DMS153 (cell line): ENCODE measurements at regions not wholly inside any gene's neighbourhood (a gene's known extent, or its start where the extent isn't known, plus 50 kb on each side); places are given as distances from the start of the nearest gene placed in this dataset.
"Not testable (repeated sequence)": the region's sequence is repeated elsewhere in the genome, so short reads cannot be mapped to it uniquely, and the experiment has no call there.

Experiments used
- DNase-seq: peaks from one replicate; lab custom pipeline; 2025; lab: John Stamatoyannopoulos, UW

DNA sequence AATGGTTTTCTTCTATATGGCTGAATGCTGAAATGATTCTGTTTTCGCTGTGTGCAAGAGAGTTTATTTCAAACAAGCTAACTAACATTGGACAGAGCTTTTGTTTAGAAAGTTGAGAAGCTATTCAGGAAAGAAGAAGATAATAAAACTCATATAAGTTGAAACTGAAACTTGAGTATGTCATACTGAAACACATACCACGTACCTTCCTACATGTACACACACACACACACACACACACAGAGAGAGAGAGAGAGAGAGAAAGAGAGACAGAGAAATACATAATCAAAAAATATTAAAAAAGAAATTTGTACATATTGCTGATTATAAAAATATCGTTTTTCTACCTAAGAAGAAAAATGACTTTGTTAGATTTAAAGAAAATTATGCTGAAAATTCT is 561.9 kb upstream of the KCND2 start:
- no peak for DNase-seq

DNA sequence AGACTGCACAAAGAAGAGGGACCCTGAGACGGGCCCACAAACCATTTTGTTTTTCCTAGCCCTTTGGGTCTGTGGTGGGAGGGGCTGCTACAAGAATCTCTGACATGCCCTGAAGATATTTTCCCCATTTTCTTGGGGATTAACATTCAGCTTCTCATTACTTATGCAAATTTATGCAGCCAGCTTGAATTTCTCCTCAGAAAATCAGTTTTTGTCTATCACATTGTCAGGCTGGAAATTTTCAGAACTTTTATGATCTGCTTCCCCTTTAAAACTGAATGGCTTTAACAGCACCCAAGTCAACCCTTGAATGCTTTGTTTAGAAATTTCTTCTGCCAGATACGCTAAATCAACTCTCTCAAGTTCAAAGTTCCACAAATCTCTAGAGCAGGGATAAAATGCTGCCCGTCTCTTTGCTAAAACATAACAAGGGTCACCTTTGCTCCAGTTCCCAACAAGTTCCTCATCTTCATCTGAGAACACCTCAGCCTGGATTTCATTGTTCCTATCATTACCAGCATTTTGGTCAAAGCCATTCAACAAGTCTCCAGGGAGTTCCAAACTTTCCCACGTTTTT is 560.0 kb upstream of the KCND2 start:
- no peak for DNase-seq

DNA sequence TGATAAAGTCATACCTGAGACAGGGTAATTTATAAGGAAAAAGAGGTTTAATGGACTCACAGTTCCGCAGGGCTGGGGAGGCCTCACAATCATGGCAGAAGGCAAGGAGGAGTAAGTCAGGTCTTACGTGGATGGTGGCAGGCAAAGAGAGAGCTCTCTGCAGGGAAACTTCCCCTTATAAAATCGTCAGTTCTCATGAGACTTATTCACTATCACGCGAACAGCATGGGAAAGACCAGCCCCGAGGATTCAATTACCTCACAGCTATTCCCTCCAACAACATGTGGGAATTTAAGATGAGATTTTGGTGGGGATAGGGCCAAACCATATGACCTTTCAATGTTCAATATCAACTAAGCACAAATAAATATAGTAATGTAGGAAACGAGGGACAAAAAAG is 559.4 kb upstream of the KCND2 start:
- no peak for DNase-seq

DNA sequence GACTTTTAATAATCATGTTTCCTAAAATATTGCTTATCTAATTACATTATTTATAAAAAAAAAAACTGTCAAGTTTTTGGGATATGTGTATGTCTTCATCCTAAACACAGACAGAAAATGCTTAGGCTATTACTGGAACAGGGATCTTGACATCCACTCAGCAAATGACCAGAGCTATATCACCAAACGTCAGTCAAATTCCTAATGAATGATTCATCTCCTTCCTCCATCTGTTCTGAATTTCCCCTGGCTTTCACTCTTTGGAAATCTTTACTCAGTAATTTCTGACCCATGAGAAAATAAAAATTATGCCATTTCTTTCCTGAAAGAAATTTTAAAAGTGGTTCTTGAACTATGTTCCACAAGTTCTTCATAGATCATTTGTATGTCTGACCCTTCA is 552.4 kb upstream of the KCND2 start:
- DNase-seq = no peak

DNA sequence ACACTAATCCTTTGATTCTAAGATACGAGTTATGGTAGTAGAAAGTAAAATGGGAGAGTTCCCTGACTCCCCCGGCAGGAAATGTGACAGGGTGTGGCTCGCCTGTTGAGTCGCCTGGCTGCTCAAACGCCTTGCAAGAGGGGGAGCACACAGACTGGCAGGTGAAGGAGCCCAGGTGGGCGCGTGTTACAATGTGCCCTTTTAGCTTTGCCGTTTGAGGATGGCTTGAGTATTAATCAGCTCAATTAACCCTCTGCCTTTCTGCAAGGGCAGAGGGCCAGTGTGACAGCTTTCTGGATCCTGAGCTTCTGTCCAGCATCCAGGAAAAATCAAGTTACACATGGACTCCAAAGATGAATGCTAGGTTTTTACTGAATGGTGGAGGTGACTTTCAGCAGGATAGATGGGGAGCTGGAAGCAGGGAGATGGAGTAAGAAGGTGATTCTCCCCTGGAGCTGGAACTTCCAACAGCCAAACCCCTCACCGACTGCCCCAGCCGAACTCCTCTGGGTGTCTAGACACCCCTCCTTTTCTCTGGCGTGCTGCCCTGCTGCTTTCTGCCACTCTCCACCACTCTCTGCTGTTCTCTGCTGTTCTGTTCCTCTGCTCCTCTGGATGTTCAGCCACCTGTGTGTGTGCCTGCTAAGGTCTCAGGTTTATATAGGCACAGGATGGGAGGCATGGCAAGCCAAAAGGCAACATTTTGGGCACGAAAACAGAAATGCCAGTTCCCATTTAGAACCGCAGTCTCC is 548.8 kb upstream of the KCND2 start:
- DNase-seq = no peak

DNA sequence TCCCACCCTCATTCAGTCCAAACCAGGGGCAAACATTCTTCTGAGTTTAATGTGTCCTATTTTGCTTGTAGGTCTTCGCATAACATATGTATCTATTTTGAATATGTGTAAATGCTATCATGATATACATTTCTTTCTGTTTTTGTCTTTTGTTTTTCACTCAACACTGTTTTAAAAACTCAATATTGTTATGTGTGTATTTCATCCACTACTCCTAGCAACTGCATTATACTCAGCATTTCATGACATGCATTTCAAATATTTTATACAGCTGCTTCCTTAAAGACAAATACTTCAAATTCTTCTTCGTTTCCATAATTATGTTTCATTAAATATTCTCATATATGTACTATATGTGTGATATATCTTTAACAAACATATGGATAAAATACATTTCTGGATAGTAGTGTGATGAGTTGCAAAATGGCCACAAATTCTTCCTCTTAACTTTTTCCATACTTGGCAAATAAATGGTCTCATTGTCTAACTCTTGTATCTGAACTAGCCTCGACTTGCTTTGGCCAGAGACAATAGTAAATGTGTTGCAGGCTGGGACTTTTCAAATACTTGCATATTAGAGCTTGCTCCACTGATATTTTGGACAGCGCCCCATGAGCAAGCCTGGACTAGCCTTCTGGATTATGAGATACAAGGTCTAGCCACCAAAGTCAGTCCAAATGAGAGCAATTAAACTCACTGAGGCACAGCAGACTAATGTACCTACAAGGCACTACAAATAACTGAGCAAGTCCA is 539.7 kb upstream of the KCND2 start:
- no peak for DNase-seq

DNA sequence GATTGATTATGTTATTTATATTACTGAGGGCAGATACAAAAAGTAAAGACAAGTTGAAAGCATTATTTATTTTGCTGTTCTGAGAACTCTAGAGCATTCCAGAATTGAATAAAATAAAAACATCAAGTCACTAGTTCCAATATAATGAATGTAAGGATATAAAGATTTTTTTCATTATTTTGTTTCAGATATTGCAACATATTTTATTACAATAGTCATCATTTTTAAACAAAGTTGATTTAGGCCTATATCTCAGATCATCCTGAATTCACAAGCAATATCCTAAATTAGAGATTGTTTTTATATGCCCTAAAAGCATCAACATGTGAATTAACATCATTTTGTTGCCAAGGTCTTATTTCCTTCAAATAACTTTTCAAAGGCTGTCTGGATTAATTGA is 535.6 kb upstream of the KCND2 start:
- DNase-seq = no peak

DNA sequence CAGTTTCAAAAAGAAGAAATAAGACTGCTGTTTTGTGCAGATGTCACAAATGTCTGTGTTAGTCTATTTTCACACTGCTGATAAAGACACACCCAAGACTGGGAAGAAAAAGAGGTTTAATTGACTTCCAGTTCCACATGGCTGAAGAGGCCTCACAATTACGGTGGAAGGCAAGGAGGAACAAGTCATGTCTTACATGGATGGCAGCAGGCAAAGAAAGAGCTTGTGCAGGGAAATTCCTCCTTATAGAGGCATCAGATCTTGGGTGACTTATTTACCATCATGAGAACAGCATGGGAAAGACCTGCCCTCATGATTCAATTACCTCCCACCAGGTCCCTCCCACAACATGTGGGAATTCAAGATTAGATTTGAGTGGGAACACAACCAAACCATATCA is 527.7 kb upstream of the KCND2 start:
- DNase-seq = not testable (repeated sequence)

DNA sequence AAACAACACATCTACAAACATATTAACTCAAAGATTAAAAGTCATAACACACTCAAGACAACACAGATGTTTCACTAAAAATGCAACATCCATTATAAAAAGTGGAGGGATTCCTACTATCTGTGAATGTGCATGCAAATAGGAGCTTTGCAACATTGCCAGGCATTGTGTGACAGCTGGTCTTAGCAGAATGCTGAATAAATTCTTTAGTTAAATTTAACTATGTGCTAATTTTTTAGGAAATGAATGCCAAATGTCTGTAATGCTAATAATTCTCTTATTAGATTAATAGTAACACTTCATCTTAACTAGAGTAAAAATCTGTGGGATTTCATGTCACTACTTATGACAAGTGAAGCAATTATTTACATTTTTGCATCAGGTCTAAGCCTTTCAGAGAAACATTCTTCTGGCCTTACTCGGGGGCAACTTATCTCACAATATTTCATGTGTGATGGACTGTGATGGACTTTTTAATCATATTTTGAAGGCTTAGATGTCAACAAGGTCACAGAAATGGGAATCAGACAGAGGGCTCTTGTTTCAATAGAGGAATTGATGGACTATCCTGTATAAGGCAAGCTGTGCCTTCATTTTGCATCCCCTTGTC is 524.6 kb upstream of the KCND2 start:
- no peak for DNase-seq

DNA sequence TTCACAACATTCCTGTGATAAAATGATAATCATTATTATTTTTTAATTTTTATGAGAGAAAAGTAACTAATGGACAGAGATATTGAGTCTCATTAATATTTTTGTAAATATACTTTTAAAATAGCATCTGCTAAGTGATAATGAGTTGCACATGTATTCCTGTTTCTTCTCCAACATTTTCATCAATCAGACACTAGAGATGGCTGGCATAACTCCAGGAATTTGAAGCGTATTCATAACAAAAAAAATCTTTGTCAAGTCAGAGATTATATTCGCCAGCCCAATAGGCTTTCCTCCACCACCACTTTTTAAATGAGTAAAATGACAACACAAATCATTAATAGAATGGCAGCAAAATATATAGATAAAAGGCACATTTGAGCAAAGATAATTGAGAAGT is 524.0 kb upstream of the KCND2 start:
- no peak for DNase-seq

DNA sequence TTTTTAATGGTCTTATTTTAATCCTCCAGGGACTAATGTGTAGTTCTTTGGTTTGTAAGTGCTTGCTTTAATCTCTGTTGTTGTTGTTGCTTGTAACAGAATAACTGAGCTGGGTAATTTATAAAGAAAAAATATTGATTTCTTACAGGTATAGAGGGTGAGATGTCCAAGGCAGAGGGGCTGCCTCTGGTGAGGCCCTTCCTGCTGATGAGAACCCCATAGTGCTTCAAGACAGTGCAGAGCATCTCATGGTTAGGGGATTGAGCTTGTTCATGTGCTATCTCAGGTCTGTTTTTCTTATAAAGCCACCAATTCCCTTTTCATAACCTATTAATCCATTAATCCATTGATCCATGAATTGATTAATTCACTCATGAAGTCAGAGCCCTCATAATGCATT is 516.3 kb upstream of the KCND2 start:
- no peak for DNase-seq

DNA sequence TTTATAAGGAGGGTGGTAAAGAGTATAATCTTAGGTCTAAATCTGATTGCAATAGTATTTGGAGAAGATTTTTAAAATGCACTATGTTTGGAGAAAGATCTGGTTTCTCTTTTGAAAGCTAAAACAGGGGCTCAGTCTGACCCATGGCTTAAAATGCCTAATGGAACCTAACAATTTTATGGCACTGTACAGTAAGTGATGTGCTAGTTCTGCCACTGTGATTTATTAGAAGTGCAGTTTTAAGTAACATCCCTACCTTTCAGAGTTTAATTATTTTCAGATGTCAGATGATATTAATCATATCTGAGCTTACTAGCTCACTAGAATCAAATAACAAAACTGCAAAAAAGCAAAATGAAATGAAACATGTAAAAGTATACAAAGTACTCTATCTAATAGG is 514.7 kb upstream of the KCND2 start:
- no peak for DNase-seq

DNA sequence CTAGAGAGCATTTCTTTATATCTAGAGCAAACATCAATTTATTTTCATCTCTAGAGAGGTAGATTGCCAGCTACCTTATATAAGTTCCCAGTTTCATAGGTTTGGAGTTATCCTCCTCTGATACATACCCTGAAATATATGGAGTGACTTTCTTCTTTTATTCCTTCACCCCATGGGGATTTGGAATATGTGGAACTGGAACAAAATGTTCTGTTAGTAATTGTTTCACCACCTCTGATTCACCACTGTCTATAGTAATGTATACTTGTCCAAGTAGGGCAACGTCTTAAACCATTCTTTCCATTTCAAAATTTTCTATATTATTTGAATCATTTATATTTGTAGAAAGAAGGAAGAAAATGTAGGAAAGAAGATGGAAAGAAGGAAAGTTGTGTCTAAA is 511.2 kb upstream of the KCND2 start:
- DNase-seq = no peak

DNA sequence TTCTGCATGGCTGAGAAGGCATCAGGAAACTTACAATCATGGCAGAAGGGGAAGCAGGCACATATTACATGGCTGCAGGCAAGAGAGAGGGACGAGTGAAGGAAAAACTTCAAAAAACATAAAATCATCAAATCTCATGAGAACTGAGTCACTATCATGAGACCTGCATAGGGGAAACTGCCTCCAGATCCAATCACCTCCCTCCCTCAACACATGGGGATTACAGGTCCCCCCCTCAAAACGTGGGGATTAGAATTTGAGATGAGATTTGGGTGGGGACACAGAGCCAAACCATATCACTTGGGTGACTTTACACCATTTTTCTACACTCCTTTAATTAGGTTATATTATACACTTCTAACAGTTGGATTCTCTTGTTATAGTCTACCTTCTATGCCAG is 490.7 kb upstream of the KCND2 start:
- DNase-seq = no peak

DNA sequence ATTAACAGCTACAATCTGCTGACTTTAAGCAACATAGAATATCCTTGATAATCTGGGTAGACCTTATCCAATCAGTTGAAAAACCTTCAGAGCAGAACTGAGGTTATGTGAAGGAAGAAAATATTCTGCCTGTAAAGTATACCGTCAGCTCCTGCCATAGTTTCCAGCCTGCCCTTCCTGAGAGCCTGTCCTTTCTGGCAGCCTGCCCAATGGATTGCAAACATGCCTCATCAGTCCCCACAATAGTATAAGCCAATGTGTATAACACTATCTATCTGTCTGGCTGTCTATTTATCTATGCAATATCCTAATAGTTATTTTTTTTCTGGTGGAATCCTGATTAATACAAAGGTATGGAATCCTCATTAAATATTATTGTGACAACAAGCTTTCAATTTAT is 489.2 kb upstream of the KCND2 start:
- peak; percentile 59 for DNase-seq

DNA sequence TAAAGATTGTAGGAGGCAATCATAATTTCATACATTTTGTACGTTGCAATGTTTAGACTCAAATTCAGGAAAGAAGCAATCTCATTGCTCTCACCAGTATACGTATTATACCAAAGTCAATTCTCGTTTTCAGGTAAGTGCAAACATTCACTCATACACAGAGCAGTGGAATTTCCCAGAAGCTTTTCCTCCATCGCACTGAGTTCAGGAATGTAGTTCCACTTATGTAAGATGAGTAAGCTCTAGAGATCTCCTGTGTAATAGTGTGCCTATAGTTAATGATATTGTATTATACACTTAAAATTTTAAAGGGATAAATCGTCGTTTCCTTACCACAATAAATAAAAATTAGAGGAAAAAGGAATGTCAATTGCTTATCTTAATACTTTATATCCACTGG is 470.8 kb upstream of the KCND2 start:
- DNase-seq = no peak

DNA sequence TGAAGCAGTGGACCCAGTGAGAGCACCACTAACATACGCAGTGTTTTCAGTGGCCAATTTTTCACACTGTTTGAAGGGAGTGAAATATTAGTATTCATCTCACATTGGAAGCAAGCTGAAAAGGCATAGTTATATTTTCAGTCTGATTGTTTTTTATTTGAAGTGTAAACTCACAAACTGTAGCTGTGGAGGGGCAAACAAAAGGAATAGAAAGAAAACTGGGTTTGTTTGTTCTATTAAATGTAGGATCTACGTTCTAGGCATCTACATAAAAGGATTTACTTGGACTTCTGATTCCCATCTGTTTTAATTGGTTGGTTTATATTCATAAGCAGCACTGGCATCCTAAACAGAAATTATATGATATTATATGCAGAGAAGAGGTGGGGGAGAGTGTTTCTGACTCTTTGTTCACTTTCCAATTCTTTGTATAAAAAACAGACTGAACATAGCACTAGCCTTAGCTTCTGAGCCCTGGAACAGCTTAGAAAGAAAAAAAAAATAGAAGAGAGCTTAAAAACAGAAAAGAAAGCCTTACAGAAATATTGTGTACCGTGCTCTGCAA is 447.8 kb upstream of the KCND2 start:
- DNase-seq = no peak

DNA sequence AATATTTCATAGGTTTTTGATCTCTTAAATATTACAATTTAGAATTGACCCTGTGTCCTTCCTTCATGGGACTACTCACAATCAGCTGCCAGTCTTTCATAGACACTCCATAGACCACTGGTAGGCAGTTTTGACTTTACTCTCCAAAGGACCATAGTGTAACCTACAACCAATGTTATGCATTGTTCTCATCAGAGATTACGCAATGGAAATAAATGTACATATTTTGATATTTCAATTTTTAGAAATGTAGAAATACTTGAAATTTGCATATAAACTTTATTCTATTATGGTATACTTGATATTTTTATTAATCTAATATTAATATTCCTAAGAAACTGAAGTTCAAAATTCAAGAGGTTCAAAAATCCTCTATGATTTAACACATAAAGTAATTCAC is 446.4 kb upstream of the KCND2 start:
- no peak for DNase-seq

DNA sequence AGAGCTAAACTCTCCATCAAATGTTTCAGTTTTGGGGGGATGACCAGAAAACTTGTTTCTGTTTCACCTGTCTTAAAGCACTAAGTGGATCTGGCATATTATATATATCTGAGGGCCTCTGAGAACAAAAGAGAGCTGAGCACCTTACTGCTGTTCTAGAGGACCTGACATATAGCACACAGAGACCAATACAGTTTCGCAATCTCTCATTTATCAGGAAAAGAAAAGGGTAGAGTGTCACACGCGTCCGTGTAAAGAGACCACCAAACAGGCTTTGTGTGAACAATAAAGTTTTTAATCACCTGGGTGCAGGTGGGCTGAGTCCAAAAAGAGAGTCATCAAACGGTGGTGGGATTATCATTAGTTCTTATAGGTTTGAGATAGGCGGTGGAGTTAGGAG is 434.5 kb upstream of the KCND2 start:
- no peak for DNase-seq

DNA sequence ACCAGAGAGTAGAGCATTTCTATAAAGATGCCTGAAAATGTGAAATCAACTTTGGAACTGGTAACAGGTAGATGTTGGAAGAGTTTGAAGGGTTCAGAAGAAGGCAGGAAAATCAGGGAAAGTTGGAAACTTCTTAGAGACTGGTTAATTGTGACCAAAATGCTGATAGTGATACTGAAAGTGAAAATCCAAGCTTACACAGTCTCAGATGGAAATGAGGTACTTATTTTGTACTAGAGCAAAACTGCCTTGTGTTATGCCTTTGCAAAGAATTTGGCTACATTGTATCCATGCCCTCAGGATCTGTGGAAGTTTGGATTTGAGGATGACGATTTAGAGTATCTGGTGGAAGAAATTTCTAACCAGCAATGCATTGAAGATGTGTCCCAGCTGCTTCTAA is 430.6 kb upstream of the KCND2 start:
- DNase-seq = no peak

DNA sequence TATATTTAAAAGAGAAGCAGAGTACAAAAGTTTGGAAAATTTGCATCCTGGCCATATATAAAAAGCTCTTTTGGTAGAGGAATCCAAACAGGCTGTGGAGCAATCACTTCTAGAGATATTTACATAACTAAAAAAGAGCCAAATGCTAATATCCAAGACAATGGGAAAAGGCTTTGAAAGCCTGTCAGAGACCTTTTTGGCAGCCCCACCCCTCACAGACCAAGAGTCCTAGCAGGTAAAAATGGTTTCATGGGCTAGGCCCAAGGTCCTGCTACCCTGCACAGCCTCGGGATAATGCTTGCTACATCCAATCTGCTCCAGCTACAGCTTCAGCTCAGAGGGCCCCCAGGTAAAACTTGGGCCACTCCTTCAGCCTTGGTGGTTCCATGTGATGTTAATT is 430.2 kb upstream of the KCND2 start:
- DNase-seq = no peak

DNA sequence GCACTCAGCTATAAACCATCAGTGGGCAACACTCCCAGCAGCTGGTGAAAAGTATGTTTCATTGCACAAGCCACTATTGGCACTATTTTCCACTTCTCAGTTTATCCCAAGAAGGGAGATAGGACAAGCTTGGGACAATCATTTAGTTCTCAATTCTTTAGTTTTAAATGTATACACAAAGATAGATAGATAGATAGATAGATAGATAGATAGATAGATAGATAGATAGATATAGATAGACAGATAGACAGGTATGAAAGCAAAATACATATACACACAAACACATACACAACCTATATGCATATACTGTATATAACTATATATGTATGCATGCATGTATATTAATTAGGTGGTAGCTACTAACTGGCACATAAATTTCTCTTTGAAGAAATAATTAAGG is 411.6 kb upstream of the KCND2 start:
- no peak for DNase-seq

DNA sequence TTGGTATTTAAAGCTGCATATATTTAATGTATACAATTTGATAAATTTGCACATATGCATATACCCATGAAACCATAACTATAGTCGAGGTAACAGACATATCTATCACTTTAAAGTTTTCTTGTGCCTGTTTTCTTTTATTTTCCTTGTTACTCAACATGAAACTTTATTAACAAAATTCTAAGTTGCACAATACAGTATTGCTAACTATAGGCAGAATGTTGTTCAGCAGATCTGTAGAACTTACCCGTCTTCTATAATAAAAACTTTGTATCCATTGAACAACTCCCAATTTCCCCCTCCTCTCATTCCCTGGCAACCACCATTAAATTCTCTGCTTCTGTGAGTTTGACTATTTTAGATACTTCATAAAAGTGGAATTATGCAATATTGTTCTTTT is 404.6 kb upstream of the KCND2 start:
- no peak for DNase-seq
